Endothelial cell of umbilical vein (primary cell): ENCODE measurements at regions not wholly inside any gene's neighbourhood (a gene's known extent, or its start where the extent isn't known, plus 50 kb on each side); places are given as distances from the start of the nearest gene placed in this dataset.

Source experiments
- BruUV-seq: library from RNA; stranded (reverse); fragments of 400-500 nt; replicated peaks from 2 replicates; lab custom pipeline; 2021; lab: Mats Ljungman, UMichigan
- CTCF ChIA-PET: fragments of 300-600, 350-600 bp; sonication (Branson Sonifier 250); formaldehyde crosslinking; loops from one replicate; lab custom pipeline; 2021; ENCODE audit warnings: antibody characterized with exemption, inconsistent platforms; lab: Charles Lee
- POLR2A ChIA-PET: fragments of 300-600, 350-600 bp; sonication (Branson Sonifier 250); formaldehyde crosslinking; loops from one replicate; lab custom pipeline; 2021; ENCODE audit warnings: antibody characterized with exemption, inconsistent platforms; lab: Charles Lee
- DNase-seq: peaks from one replicate; pipeline ENCODE4 v3.0.0-alpha.2; 2011; ENCODE audit warnings: low read depth, low spot score
- FAIRE-seq: peaks from 2 replicates; lab custom pipeline; 2011; peaks lifted over from hg19 to GRCh38; lab: Jason Lieb, UNC
- H2AFZ ChIP-seq: 2 replicates; pipeline ENCODE4 v1.6.0; 2012; ENCODE audit warnings: low read depth, low read length, control low read depth, inconsistent platforms
- H3K27ac ChIP-seq: 2 replicates; pipeline ENCODE4 v1.5.1; 2011; ENCODE audit warnings: low read depth, mild to moderate bottlenecking, control low read depth, low read length, moderate library complexity; ENCODE audit not compliant: insufficient read depth
- H3K27me3 ChIP-seq, 2 experiments: 2 replicates each; pipeline versions ENCODE4 v1.6.0 to v1.6.1; 2011; ENCODE audit warnings: low read length in 2 of 2, mixed read lengths in 1 of 2; ENCODE audit not compliant: control insufficient read depth in 2 of 2, insufficient read depth in 2 of 2
- H3K36me3 ChIP-seq, 2 experiments: 2 replicates in 1 of 2; 3 replicates in 1 of 2; pipeline ENCODE4 v1.5.1; 2011; ENCODE audit warnings: low read length in 2 of 2, mild to moderate bottlenecking in 1 of 2, moderate library complexity in 1 of 2; ENCODE audit not compliant: control insufficient read depth in 2 of 2, insufficient read depth in 2 of 2; ENCODE audit errors: extremely low read depth in 1 of 2
- H3K4me1 ChIP-seq: 3 replicates; pipeline ENCODE4 v1.5.1; 2011; ENCODE audit warnings: mild to moderate bottlenecking, low read length; ENCODE audit not compliant: control insufficient read depth, insufficient read depth; ENCODE audit errors: extremely low read depth
- H3K4me2 ChIP-seq: 2 replicates; pipeline ENCODE4 v1.6.1; 2011; ENCODE audit warnings: low read length, control low read depth, mixed read lengths; ENCODE audit not compliant: insufficient read depth
- H3K4me3 ChIP-seq, 3 experiments: fragments of 200-600 bp in 1 of 3; sonication (generic), shearing (Covaris generic) in 1 of 3; replicated peaks in 1 of 3; 2 replicates each; pipeline ENCODE4 v1.5.1; 2011 to 2016; ENCODE audit warnings: control low read depth in 3 of 3, low read length in 3 of 3, mild to moderate bottlenecking in 2 of 3, inconsistent platforms in 1 of 3, low read depth in 1 of 3, moderate library complexity in 1 of 3; ENCODE audit not compliant: insufficient read depth in 1 of 3
- H3K79me2 ChIP-seq: 2 replicates; pipeline ENCODE4 v1.6.0; 2012; ENCODE audit warnings: low read length, inconsistent platforms; ENCODE audit not compliant: control insufficient read depth, insufficient read depth
- H3K9ac ChIP-seq: replicated peaks from 2 replicates; pipeline ENCODE3; 2011; ENCODE audit warnings: low read length, control low read depth; ENCODE audit not compliant: insufficient read depth; ENCODE audit errors: extremely low read depth
- H3K9me1 ChIP-seq: replicated peaks from 3 replicates; pipeline ENCODE4 v1.6.0; 2011; ENCODE audit warnings: mild to moderate bottlenecking, low read length; ENCODE audit not compliant: control insufficient read depth, insufficient read depth; ENCODE audit errors: extremely low read depth
- H3K9me3 ChIP-seq: replicated peaks from 2 replicates; pipeline ENCODE4 v1.5.1; 2012; ENCODE audit warnings: low read length, inconsistent platforms; ENCODE audit not compliant: control insufficient read depth, insufficient read depth
- H4K20me1 ChIP-seq: replicated peaks from 2 replicates; pipeline ENCODE3; 2011; ENCODE audit warnings: mild to moderate bottlenecking, low read length; ENCODE audit not compliant: control insufficient read depth, insufficient read depth; ENCODE audit errors: extremely low read depth
- CTCF ChIP-seq, 2 donors: IDR thresholded peaks; 1 replicate in 1 of 2; 2 replicates in 1 of 2; pipeline ENCODE4 v1.5.1; 2011; ENCODE audit warnings: low read length in 2 of 2, mild to moderate bottlenecking in 2 of 2, moderate library complexity in 2 of 2, control low read depth in 1 of 2, inconsistent platforms in 1 of 2, low read depth in 1 of 2; ENCODE audit not compliant: insufficient read depth in 1 of 2; ENCODE audit errors: extremely low read depth in 1 of 2
- dilution Hi-C: fragments of 300-500 bp; cut with MboI; formaldehyde crosslinking; loops from one replicate; pipeline ENCODE4 v1.15.0; 2019; ENCODE audit warnings: low sequenced_read_pairs; ENCODE audit not compliant: extremely low pct_ligation_motif_present
- intact Hi-C: fragments of 100-400 bp; cut with micrococcal nuclease; formaldehyde crosslinking; loops from one replicate; pipeline ENCODE4 v1.10.0; 2022

- dilution Hi-C loops = no loop called here
These were observed 276.7 kb downstream of the C16orf95 start for GRCh38 chr16:87040169-87041117.

More at GRCh38 chr16:87040169-87041117, 276.7 kb downstream of the C16orf95 start:
- ChIA-PET CTCF (interaction anchor here (1.2 kb wide), 1 partner anchor 257 kb away, joined by 3 read pairs; no protein-coding TSS in a partner anchor), POLR2A (no interaction called here)
- H4K20me1 ChIP-seq = no peaks in the 10 kb centered on the region
- H3K9me1 ChIP-seq = no peaks in the 10 kb centered on the region
- no peaks in the 10 kb centered on the region for H3K79me2 ChIP-seq
- no peak overlapping the region for H3K4me3 ChIP-seq
- H3K4me1 ChIP-seq = peaks cover 9% of the 10 kb centered on the region
- no peak for FAIRE-seq
- no peak overlapping the region for H3K27ac ChIP-seq
- no peak overlapping the region for H3K9ac ChIP-seq
- no peak for TF ChIP-seq CTCF (IDR thresholded peaks at IDR 0.05; ENCODE audit: extremely low read depth in 1 of 2, insufficient read depth in 1 of 2, low read depth in 1 of 2, low read length in 2 of 2)
- H2AFZ ChIP-seq = no peak overlapping the region
- no peak for DNase-seq
- BruUV-seq = no TSS peak
- no peaks in the 10 kb centered on the region for H3K36me3 ChIP-seq
- H3K4me2 ChIP-seq = no peak overlapping the region
- H3K27me3 ChIP-seq = peaks cover 0 to 8% of the 10 kb centered on the region in 2 experiments
- H3K9me3 ChIP-seq = no peaks in the 10 kb centered on the region
- intact Hi-C loops = no loop called here
